ENCODE measurements at regions not wholly inside any gene's neighbourhood (a gene's known extent, or its start where the extent isn't known, plus 50 kb on each side); places are given as distances from the start of the nearest gene placed in this dataset.

- TF ChIP-seq MGA (IDR thresholded peaks at IDR 0.05) (no peak), ZNF224 (CRISPR knock-in tag; IDR thresholded peaks at IDR 0.05) (no peak), CLOCK (CRISPR knock-in tag; IDR thresholded peaks at IDR 0.05; ENCODE audit: borderline replicate concordance) (no peak), CHD2 (IDR thresholded peaks at IDR 0.05; ENCODE audit: low read depth, low read length) (no peak)
Measured at GRCh38 chr2:220123751-220124150, 496.3 kb downstream of the SLC4A3 start (continued).

All from K562 (cell line).